Fibroblast of lung (primary cell): ENCODE measurements at regions not wholly inside any gene's neighbourhood (a gene's known extent, or its start where the extent isn't known, plus 50 kb on each side); places are given as distances from the start of the nearest gene placed in this dataset.

Experiments used
- EZH2 ChIP-seq: IDR thresholded peaks from 2 replicates; pipeline ENCODE4 v1.5.1; 2012; ENCODE audit warnings: low read length, control low read depth, mild to moderate bottlenecking; ENCODE audit errors: missing control alignments
- TF ChIP-seq, protein P1 (sequence below), 2 donors: IDR thresholded peaks in 1 of 2; conservative IDR thresholded peaks in 1 of 2; 1 replicate in 1 of 2; 2 replicates in 1 of 2; pipeline ENCODE4 v1.5.1; 2011 to 2012; ENCODE audit warnings: low read length in 2 of 2, control low read depth in 1 of 2, inconsistent platforms in 1 of 2, low read depth in 1 of 2, mild to moderate bottlenecking in 1 of 2

DNA sequence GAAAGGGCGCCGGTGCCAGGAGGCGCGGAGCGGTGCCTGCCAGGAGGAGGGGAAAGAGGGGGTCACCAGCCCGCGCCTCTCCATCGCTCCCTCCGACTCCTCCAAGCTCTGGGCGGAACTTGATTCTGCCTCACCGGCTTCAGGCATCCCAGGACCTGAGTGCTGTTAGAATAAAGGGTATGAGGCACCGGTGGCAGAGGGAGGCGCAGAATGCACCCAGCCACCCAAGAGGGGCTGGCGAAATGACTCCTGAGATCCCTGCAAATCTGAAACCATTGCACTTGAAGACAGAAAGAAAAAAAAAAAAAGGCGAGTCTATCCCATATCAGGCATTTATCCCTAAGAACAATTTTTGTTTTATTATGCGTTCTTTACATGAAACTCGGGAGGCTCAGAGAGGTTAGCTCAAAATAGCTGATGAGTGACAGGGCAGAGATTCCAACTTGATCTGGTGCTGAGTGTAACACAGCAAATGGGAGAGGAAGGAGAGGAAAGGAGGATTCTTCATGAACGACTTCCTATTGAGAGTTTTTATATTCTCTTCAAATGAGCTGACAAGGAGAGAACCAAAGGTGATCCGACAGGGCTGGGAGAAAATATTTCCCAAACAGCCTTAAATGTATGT, 157.0 kb upstream of the FRMD4B start:
- TF ChIP-seq, protein P1, sequence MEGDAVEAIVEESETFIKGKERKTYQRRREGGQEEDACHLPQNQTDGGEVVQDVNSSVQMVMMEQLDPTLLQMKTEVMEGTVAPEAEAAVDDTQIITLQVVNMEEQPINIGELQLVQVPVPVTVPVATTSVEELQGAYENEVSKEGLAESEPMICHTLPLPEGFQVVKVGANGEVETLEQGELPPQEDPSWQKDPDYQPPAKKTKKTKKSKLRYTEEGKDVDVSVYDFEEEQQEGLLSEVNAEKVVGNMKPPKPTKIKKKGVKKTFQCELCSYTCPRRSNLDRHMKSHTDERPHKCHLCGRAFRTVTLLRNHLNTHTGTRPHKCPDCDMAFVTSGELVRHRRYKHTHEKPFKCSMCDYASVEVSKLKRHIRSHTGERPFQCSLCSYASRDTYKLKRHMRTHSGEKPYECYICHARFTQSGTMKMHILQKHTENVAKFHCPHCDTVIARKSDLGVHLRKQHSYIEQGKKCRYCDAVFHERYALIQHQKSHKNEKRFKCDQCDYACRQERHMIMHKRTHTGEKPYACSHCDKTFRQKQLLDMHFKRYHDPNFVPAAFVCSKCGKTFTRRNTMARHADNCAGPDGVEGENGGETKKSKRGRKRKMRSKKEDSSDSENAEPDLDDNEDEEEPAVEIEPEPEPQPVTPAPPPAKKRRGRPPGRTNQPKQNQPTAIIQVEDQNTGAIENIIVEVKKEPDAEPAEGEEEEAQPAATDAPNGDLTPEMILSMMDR (conservative IDR thresholded peaks at IDR 0.05 in 1 of 2, IDR thresholded peaks at IDR 0.05 in 1 of 2; ENCODE audit: low read depth in 1 of 2, low read length in 2 of 2): no peak
- TF ChIP-seq EZH2: no peak
